GM23338 (cell line): ENCODE measurements at regions not wholly inside any gene's neighbourhood (a gene's known extent, or its start where the extent isn't known, plus 50 kb on each side); places are given as distances from the start of the nearest gene placed in this dataset.

Experiments used
- NANOG ChIP-seq: IDR thresholded peaks from 2 replicates; pipeline ENCODE4 v1.6.1; 2016; ENCODE audit warnings: antibody characterized with exemption, borderline replicate concordance
- POLR2AphosphoS5 ChIP-seq: IDR thresholded peaks from 2 replicates; pipeline ENCODE4 v1.6.1; 2016; ENCODE audit warnings: antibody characterized with exemption, low read depth
- REST ChIP-seq: IDR thresholded peaks from one replicate; pipeline ENCODE4 v1.6.1; 2018; ENCODE audit warnings: antibody characterized with exemption; ENCODE audit not compliant: unreplicated experiment
- ZNF114 ChIP-seq: fragments of 250-450 bp; sonication (Bioruptor Pico); IDR thresholded peaks from 2 replicates; pipeline ENCODE4 v1.5.0; 2020; ENCODE audit warnings: mild to moderate bottlenecking, moderate library complexity
- ZNF462 ChIP-seq: fragments of 250-450 bp; sonication (Bioruptor Pico); IDR thresholded peaks from 2 replicates; pipeline ENCODE4 v1.5.0; 2020; ENCODE audit warnings: mild to moderate bottlenecking, moderate library complexity
- TF ChIP-seq, protein P1 (sequence below): IDR thresholded peaks from 2 replicates; pipeline ENCODE4 v1.6.1; 2016; ENCODE audit warnings: antibody characterized with exemption

DNA sequence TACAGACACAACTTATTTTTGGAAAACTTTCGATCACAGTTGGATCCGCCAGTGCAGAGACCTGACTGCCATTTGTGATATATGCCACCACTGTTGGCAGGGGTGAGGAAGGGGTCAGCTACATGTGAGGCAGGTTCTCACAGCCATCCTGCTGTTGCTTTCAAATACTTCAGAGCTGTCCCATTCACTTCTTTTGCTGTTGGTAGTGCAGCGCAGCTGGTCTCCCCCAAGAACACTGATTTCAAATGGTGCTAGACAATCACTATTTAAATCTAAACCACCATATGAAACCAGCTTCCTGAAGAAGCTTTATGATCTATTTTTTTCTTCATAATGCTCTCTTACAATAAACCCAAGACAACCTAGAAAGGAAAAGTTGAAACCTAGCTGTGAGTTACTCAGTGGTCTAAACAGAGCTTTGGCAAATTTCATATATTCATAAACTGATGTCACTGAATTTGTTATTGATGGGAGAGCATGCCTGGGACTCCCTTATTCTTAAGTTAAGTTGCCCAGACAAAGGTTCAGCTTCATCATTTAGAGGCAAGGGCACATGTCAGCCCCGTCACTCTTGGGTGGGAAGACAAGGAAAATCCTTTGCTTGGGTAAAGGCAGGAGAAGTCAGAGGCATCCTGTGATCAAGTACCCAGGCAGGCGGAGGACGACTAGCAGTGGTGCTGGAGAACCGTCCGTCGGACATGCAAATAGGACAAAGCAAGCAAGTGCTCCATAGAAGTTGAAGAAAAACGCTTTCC lies 143.4 kb upstream of the KLF14 start (continued):
- TF ChIP-seq ZNF462 (no peak), REST (no peak), POLR2AphosphoS5 (no peak), ZNF114 (CRISPR knock-in tag) (no peak), NANOG (no peak)
- TF ChIP-seq, protein P1, sequence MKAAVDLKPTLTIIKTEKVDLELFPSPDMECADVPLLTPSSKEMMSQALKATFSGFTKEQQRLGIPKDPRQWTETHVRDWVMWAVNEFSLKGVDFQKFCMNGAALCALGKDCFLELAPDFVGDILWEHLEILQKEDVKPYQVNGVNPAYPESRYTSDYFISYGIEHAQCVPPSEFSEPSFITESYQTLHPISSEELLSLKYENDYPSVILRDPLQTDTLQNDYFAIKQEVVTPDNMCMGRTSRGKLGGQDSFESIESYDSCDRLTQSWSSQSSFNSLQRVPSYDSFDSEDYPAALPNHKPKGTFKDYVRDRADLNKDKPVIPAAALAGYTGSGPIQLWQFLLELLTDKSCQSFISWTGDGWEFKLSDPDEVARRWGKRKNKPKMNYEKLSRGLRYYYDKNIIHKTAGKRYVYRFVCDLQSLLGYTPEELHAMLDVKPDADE = no peak
